Fibroblast of the aortic adventitia (primary cell): ENCODE measurements at regions not wholly inside any gene's neighbourhood (a gene's known extent, or its start where the extent isn't known, plus 50 kb on each side); places are given as distances from the start of the nearest gene placed in this dataset.

Experiments
- DNase-seq: peaks from one replicate; pipeline ENCODE4 v3.0.0-alpha.2; 2010; ENCODE audit warnings: low read depth
- H3K4me3 ChIP-seq: 2 replicates; pipeline ENCODE4 v1.5.1; 2011; ENCODE audit warnings: low read depth, mild to moderate bottlenecking, control low read depth, low read length, moderate library complexity
- TF ChIP-seq, protein P1 (sequence below): IDR thresholded peaks from 2 replicates; pipeline ENCODE4 v1.5.1; 2011; ENCODE audit warnings: mild to moderate bottlenecking, low read length, control low read depth, inconsistent platforms; ENCODE audit not compliant: insufficient read depth

DNA sequence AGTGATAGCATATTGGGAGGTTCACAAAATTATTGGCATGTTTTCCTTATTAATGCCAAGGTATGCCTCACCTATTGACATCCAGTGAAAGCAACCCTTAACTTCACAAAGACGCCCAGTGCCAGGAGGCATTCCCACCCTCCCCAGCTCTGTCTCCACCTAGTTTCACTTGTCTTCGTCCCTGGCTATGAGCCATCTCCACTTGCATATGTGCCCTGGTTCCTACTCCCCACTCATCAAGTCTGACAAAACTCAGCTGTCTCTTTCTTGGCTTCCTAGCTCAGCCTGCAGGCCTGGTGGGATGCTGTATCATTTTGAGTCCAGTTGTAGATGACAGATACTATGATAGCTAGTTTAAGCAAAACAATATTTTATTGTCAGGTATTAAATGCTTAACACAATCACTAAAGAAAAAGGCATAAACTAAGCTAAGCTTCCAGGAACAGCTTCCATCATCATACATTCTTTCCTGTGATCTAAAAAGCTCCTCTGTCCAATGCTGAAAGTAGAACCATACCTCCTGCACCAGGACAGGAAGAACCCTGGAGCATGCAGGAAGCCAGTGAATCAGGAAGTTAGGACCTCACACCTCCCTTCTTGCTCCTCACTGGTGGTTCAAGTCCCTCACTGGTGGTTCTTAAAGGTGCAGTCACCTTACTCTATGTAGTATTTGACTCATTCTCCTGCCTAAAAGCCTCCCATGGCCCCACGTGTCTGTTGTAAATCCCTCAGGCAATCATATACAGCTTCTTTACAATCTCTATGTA is 410.3 kb upstream of the RASGEF1B start:
- no peak for DNase-seq
- TF ChIP-seq, protein P1, sequence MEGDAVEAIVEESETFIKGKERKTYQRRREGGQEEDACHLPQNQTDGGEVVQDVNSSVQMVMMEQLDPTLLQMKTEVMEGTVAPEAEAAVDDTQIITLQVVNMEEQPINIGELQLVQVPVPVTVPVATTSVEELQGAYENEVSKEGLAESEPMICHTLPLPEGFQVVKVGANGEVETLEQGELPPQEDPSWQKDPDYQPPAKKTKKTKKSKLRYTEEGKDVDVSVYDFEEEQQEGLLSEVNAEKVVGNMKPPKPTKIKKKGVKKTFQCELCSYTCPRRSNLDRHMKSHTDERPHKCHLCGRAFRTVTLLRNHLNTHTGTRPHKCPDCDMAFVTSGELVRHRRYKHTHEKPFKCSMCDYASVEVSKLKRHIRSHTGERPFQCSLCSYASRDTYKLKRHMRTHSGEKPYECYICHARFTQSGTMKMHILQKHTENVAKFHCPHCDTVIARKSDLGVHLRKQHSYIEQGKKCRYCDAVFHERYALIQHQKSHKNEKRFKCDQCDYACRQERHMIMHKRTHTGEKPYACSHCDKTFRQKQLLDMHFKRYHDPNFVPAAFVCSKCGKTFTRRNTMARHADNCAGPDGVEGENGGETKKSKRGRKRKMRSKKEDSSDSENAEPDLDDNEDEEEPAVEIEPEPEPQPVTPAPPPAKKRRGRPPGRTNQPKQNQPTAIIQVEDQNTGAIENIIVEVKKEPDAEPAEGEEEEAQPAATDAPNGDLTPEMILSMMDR = no peak
- H3K4me3 ChIP-seq = no peak overlapping the region

DNA sequence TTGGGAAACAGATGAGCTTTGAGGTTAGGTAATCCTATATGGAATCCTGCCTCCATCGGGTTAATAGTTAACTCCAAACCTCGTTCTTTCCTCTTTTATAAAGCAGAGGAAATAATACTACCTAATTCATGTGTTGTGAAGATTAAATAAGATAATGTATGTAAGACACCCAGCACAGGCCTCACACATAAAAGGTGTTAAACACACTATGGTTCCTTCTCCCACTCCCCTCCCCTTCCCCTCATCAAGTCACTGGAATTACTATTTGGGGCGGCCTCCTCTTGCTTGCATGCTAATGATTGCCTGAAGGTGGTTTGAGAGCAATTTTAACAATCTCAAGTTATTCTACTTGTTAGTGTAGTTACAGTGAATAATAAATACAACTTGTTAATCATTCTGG is 404.4 kb upstream of the RASGEF1B start:
- TF ChIP-seq, protein P1 = no peak
- no peak for DNase-seq
- no peak overlapping the region for H3K4me3 ChIP-seq

DNA sequence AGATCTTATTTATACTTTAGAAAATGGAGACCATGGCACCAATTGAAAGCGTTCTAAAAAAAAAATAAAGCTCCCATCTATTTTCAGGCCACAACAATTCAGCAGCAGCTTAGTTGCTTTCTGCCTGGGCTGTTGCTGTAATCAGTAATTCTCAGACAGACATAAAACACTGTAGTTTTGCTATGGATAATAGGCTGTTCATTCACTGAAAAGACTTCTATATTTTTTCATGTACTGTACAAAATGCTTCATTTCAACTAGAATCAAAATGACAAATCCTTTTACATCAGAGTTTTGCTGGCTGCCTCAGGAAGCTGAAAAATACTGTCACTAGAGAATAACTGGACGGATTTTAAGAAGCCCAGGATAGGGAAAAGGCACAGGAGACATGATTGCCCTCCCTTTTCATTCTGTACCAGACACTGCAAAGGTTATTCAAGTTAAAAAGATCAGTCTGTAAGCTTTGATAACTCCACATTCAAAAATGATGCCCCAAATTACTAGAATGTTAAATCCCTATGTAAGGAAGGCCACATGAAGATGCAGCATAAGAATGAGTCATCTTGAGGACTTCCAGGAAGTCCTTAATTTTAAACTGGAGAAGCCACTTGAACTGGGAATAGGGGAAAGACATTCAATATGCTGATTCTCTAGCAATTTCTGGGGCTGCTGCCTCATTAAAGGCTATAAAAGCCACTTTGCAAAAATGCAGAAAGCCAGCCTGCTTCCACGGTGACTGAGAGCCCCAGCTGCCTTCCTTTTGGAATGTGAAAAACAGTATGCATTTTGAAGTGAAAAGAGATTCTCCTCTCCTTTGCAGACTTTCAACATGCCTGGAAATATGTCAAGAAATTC is 403.2 kb upstream of the RASGEF1B start:
- no peak for DNase-seq
- H3K4me3 ChIP-seq = no peak overlapping the region

DNA sequence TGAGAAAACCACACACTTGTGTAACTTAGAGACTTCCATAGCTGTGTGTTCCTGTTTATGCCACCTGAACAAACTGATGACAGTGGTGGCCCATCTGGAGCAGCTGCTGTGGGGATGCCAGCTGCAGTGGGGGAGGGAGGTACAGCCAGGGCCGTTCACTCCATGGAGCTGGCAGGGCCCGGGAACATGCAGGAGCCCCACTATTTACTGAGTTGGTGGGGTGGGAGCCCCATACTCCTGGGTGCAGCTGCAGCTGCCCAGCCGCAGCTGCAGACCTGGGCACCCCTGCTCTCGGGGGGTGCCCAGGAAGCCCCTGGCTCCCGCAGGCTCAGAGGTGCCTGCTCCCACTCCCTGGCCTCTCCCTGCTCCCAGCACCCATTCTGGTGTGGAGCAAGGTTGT is 398.6 kb upstream of the RASGEF1B start:
- TF ChIP-seq, protein P1 = no peak
- no peak overlapping the region for H3K4me3 ChIP-seq
- DNase-seq = no peak

More for the DNA sequence above, 403.2 kb upstream of the RASGEF1B start:
- TF ChIP-seq, protein P1 = no peak

DNA sequence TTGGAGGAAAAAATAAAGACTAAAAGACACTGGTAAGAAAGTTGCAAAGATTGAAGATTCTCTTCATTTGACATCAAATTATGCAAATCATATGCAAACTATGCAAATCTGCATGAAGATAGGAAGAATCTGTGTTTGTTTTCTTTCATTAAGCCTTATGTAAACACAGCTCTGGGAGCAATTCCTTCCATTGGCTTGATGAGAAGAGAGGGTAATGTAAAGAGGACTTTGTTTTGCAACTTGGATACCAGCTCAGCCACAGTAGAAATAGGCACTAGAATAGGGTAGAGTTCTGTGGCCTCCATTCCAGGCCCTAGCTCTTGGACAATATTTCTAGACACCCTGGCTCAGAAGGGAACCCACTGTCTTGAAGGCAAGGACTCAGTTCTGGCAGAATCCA is 388.4 kb upstream of the RASGEF1B start:
- TF ChIP-seq, protein P1 = no peak
- H3K4me3 ChIP-seq = no peak overlapping the region
- DNase-seq = no peak

DNA sequence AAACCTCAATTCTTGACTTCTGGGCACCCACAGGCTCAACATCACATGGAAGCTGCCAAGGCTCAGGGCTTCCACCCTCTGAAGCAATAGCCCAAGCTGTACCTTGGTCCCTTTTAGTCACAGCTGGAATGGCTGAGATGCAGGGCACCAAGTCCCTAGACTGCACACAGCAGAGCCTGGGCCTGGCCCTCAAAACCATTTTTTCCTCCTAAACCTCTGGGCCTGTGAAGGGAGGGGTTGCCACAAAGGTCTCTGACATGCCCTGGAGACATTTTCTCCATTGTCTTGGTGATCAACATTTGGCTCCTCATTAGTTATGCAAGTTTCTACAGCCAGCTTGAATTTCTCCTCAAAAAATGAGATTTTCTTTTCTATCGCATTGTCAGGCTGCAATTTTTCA is 382.7 kb upstream of the RASGEF1B start:
- H3K4me3 ChIP-seq = no peak overlapping the region
- no peak for DNase-seq
- TF ChIP-seq, protein P1 = no peak
